LNCaP clone FGC (cell line): ENCODE measurements at regions not wholly inside any gene's neighbourhood (a gene's known extent, or its start where the extent isn't known, plus 50 kb on each side); places are given as distances from the start of the nearest gene placed in this dataset.

ENCODE experiments used
- DNase-seq: peaks from one replicate; pipeline ENCODE4 v3.0.0-alpha.2; 2011; ENCODE audit warnings: low read depth
- H3K4me3 ChIP-seq: 2 replicates; pipeline ENCODE4 v1.5.1; 2011; ENCODE audit warnings: mild to moderate bottlenecking, low read depth, low read length, control low read depth
- TF ChIP-seq, protein P1 (sequence below): IDR thresholded peaks from 2 replicates; pipeline ENCODE4 v1.5.1; 2012; ENCODE audit warnings: mild to moderate bottlenecking; ENCODE audit not compliant: control insufficient read depth, insufficient read depth; ENCODE audit errors: extremely low read depth

- TF ChIP-seq, protein P1, sequence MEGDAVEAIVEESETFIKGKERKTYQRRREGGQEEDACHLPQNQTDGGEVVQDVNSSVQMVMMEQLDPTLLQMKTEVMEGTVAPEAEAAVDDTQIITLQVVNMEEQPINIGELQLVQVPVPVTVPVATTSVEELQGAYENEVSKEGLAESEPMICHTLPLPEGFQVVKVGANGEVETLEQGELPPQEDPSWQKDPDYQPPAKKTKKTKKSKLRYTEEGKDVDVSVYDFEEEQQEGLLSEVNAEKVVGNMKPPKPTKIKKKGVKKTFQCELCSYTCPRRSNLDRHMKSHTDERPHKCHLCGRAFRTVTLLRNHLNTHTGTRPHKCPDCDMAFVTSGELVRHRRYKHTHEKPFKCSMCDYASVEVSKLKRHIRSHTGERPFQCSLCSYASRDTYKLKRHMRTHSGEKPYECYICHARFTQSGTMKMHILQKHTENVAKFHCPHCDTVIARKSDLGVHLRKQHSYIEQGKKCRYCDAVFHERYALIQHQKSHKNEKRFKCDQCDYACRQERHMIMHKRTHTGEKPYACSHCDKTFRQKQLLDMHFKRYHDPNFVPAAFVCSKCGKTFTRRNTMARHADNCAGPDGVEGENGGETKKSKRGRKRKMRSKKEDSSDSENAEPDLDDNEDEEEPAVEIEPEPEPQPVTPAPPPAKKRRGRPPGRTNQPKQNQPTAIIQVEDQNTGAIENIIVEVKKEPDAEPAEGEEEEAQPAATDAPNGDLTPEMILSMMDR: no peak
- no peak overlapping the region for H3K4me3 ChIP-seq
- DNase-seq: no peak
Observed at GRCh38 chr1:81452693-81453366, 347.9 kb upstream of the ADGRL2 start.

GRCh38 chr1:81449786-81450185 is 350.9 kb upstream of the ADGRL2 start:
- TF ChIP-seq, protein P1: no peak
- DNase-seq: no peak
- no peak overlapping the region for H3K4me3 ChIP-seq

- DNase-seq: no peak
- TF ChIP-seq, protein P1: no peak
- no peak overlapping the region for H3K4me3 ChIP-seq
Observed at GRCh38 chr1:81446000-81446669, 354.6 kb upstream of the ADGRL2 start.

- DNase-seq: no peak
- TF ChIP-seq, protein P1: no peak
- H3K4me3 ChIP-seq: no peak overlapping the region
Observed at GRCh38 chr1:81443288-81443687, 357.4 kb upstream of the ADGRL2 start.

DNA sequence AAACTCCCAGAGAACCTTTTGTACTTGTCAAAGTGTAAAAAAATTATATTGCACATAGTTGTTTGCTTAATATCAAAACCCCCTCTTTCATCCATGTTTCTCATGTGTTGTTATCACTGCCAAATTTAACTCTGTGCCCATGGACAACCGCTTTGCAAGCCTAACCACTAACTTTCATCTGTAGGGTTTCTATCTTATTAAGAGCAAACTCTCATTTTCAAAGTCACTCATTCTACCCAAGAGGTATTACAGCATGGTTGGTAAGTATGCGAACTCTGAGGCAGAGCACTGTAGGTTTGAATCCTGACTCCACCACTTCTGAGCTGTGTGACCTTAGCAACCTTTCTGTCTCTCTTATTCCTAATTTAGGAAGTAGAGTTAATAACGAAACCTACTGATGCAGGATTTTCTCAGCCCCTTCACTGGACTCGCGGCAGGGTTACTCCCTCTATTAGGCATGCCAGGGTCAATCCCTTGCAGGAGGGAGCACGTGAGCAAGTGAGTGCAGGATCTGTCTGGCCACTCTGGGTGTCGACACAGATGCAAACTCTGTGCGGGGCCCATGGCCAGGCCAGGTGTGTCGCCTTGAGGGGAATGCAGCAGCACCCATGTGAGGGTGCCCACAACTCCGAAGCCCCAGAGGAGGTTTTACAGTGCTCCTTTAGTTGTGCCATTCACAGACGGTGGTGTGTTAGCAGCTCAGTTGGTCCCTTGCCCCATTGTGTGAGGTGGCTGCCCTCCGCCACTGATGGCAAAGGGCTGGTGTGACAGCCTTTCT is 361.5 kb upstream of the ADGRL2 start:
- TF ChIP-seq, protein P1: no peak
- no peak for DNase-seq
- no peak overlapping the region for H3K4me3 ChIP-seq

DNA sequence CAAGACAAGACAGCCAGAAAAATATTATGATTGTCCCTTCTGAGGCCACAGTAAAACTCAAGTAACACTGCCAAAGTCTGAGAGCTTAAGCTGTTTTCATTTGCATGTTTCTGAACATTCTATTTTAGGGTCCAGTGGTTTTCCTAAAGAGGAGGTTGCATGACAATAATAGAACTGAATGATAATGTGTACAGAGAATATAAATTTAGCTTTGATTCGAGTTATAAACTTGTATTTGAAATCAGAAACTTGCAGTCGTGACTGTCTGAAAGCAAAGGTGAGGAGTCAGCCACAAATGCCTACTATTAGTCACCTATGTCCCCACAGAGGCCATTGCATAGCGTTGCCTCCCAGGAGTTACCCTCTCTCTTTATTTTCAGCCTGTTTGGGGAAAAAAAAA is 363.1 kb upstream of the ADGRL2 start:
- DNase-seq: no peak
- no peak overlapping the region for H3K4me3 ChIP-seq
- TF ChIP-seq, protein P1: no peak
